H1 (cell line): ENCODE measurements at regions not wholly inside any gene's neighbourhood (a gene's known extent, or its start where the extent isn't known, plus 50 kb on each side); places are given as distances from the start of the nearest gene placed in this dataset.

Experiments
- E2F6 ChIP-seq: IDR thresholded peaks from 2 replicates; pipeline ENCODE4 v1.6.1; 2012; ENCODE audit warnings: inconsistent platforms
- MAFK ChIP-seq: IDR thresholded peaks from 2 replicates; pipeline ENCODE4 v1.6.1; 2012; ENCODE audit warnings: low read depth, mild to moderate bottlenecking, improper control_type of control experiment, low read length

GRCh38 chr21:38982096-38982495 lies 176.4 kb downstream of the ETS2 start (continued):
- TF ChIP-seq E2F6 (no peak), MAFK (no peak)
